ENCODE measurements at regions not wholly inside any gene's neighbourhood (a gene's known extent, or its start where the extent isn't known, plus 50 kb on each side); places are given as distances from the start of the nearest gene placed in this dataset.

DNA sequence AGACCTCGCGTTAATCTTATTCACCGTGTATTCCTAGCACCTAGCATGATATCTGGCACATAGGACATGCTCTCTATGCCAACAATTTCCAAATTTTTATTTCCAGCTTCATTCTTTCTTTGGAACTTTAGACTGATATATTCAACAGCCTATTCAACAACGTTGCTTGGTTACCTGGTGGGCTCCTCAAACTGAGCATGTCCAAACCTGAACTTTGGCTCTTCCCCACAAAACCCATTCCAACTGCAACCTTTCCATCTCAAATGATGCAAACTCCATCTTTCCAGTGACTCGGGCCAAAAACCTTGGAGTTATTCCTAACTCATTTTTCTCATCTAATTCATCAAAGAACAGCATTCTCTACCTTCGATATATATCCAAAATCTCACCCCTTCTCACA lies 525.2 kb downstream of the AGTPBP1 start:
- TF ChIP-seq, protein P1, sequence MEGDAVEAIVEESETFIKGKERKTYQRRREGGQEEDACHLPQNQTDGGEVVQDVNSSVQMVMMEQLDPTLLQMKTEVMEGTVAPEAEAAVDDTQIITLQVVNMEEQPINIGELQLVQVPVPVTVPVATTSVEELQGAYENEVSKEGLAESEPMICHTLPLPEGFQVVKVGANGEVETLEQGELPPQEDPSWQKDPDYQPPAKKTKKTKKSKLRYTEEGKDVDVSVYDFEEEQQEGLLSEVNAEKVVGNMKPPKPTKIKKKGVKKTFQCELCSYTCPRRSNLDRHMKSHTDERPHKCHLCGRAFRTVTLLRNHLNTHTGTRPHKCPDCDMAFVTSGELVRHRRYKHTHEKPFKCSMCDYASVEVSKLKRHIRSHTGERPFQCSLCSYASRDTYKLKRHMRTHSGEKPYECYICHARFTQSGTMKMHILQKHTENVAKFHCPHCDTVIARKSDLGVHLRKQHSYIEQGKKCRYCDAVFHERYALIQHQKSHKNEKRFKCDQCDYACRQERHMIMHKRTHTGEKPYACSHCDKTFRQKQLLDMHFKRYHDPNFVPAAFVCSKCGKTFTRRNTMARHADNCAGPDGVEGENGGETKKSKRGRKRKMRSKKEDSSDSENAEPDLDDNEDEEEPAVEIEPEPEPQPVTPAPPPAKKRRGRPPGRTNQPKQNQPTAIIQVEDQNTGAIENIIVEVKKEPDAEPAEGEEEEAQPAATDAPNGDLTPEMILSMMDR (IDR thresholded peaks at IDR 0.05; ENCODE audit: poor library complexity, severe bottlenecking), result no peak
- TF ChIP-seq SMC3 (conservative IDR thresholded peaks at IDR 0.05; ENCODE audit: poor library complexity) (no peak), TAF1 (IDR thresholded peaks at IDR 0.05; ENCODE audit: low read depth) (no peak), EZH2 (IDR thresholded peaks at IDR 0.05; ENCODE audit: borderline replicate concordance, insufficient read depth, low read length, poor library complexity, severe bottlenecking) (no peak), POLR2AphosphoS5 (IDR thresholded peaks at IDR 0.05) (no peak), RAD21 (conservative IDR thresholded peaks at IDR 0.05) (no peak), EP300 (conservative IDR thresholded peaks at IDR 0.05; ENCODE audit: poor library complexity, severe bottlenecking) (no peak)
